ENCODE measurements at regions not wholly inside any gene's neighbourhood (a gene's known extent, or its start where the extent isn't known, plus 50 kb on each side); places are given as distances from the start of the nearest gene placed in this dataset.
"Not testable (repeated sequence)": the region's sequence is repeated elsewhere in the genome, so short reads cannot be mapped to it uniquely, and the experiment has no call there.

DNA sequence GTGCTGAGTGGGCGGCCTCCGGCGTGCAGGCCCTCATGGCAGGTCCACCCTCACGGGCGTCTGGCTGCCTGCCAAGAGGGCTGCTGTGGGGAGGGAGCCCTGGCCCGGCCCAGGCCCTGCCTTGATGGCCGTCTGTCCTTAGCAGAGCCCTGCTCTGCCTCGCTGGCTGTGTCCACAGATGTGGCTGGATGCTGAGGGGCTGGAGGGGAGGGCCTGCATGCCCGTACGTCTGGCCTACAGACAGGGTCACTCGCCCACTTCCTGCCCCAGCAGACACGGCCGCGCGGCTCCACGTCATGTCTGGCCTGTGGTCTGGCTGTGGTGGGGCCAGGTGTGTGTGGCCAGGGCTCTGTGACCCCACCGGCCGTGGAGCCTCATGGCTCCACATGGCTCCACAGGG lies 186.3 kb downstream of the TMEM121 start:
- TF ChIP-seq, protein P1, sequence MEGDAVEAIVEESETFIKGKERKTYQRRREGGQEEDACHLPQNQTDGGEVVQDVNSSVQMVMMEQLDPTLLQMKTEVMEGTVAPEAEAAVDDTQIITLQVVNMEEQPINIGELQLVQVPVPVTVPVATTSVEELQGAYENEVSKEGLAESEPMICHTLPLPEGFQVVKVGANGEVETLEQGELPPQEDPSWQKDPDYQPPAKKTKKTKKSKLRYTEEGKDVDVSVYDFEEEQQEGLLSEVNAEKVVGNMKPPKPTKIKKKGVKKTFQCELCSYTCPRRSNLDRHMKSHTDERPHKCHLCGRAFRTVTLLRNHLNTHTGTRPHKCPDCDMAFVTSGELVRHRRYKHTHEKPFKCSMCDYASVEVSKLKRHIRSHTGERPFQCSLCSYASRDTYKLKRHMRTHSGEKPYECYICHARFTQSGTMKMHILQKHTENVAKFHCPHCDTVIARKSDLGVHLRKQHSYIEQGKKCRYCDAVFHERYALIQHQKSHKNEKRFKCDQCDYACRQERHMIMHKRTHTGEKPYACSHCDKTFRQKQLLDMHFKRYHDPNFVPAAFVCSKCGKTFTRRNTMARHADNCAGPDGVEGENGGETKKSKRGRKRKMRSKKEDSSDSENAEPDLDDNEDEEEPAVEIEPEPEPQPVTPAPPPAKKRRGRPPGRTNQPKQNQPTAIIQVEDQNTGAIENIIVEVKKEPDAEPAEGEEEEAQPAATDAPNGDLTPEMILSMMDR (IDR thresholded peaks at IDR 0.05): not testable (repeated sequence)
- not testable (repeated sequence) for TF ChIP-seq POLR2A (IDR thresholded peaks at IDR 0.05)

Data from body of pancreas (tissue), 4 donors.